HG02588 (cell line): ENCODE measurements at regions not wholly inside any gene's neighbourhood (a gene's known extent, or its start where the extent isn't known, plus 50 kb on each side); places are given as distances from the start of the nearest gene placed in this dataset.
"Not testable (repeated sequence)": the region's sequence is repeated elsewhere in the genome, so short reads cannot be mapped to it uniquely, and the experiment has no call there.

Experiments used
- ATAC-seq: cut with Tn5 transposase; IDR thresholded peaks from one replicate; pipeline ENCODE4 v1.9.1; 2021; ENCODE audit warnings: mild to moderate bottlenecking, moderate library complexity; ENCODE audit not compliant: unreplicated experiment

DNA sequence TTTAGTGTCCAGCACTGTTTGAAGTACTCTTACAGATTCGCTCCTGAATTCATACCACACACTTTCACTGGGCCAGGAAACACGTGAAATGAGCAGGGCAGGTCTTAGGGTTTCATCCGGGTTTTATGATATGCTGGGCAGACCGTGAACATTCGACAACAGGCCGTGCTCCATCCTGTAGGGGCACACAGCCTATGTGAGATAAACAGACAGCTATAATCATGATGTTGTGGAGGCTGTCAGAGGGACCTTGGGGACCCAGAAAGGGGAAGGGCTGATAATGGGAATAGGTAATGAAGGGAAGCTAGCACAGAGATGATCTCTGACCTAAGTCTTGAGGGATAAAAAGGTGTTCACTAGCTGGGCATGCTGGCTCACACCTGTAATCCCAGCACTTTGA, 110.4 kb downstream of the RIN2 start:
- ATAC-seq, result no peak

DNA sequence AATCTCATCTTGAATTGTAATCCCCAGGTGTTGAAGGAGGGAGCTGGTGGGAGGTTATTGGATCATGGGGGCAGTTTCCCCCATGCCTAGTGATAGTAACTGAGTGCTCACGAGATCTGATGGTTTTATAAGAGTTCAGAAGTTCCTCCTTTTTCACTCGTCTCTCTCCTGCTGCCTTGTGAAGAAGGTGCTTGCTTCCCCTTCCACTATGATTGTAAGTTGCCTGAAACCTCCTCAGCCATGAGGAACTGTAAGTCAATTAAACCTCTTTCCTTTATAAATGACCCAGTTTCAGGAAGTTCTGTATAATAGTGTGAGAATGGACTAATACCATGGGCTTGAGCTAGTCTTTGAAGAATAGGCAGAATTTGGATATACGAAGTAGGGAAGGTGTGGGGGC, 113.9 kb downstream of the RIN2 start:
- no peak for ATAC-seq

DNA sequence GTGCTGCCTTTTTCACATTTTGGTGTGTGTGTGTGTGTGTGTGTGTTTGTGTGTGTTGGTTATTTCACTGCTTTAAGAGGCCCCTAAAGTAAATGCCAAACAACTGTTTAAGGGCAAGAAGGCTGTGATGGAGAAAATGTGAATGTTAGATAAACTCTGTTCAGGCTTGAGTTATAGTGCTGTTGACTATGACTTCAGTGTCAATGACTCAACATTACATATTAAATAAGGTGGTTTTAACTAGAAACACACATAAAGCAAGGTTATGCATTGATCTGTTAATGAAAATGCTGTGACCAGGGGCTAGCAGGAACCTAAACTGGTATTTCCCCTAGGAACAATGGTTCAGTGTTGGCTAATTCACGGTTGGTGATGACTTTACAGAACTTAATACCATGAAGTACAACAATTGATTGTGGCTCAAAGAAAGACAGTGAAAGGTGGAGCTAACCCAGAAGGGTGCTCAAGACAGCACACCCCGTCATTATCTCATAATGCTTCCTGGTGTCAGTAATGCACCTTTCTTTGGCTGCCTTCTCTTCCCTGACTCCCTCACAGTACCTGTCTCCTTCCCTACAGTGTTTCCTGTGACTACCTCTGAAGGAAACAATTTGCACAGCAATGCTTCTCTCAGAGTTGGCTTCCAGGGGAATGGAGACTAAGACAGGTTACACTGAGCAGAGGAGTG, 116.1 kb downstream of the RIN2 start:
- no peak for ATAC-seq

- ATAC-seq, result no peak
Observed at GRCh38 chr20:19875376-19876221, 117.5 kb downstream of the RIN2 start.

DNA sequence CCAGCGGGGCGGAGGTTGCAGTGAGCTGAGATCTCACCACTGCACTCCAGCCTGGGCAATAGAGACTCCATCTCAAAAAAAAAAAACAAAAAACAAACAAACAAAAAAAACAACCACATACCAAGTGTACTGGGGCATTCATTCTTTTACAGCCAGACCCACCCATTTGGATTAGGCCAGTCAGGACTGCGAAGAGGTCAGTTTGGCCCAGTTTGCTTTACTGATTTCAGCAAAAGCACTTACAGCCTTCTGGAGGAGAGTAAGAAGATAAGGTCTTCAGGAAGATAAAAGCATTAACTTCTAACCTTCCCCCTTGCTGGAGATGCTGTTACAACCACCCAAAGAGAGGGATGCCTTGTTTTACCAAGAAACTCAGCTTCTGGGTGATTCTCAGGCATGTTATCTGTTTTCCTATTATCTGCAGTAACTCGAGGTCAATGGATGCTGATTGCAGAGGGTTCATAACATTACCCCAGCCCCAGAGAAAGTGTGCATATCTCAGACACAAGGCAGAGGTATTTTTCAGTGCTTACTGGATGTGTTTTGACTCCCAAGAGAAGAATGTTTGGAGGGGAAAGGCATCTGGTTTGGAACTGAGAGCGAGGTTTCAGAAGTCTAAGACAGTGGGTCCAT, 118.9 kb downstream of the RIN2 start:
- ATAC-seq, result no peak

- ATAC-seq, result not testable (repeated sequence)
Observed at GRCh38 chr20:19879874-19880255, 121.8 kb downstream of the RIN2 start.

DNA sequence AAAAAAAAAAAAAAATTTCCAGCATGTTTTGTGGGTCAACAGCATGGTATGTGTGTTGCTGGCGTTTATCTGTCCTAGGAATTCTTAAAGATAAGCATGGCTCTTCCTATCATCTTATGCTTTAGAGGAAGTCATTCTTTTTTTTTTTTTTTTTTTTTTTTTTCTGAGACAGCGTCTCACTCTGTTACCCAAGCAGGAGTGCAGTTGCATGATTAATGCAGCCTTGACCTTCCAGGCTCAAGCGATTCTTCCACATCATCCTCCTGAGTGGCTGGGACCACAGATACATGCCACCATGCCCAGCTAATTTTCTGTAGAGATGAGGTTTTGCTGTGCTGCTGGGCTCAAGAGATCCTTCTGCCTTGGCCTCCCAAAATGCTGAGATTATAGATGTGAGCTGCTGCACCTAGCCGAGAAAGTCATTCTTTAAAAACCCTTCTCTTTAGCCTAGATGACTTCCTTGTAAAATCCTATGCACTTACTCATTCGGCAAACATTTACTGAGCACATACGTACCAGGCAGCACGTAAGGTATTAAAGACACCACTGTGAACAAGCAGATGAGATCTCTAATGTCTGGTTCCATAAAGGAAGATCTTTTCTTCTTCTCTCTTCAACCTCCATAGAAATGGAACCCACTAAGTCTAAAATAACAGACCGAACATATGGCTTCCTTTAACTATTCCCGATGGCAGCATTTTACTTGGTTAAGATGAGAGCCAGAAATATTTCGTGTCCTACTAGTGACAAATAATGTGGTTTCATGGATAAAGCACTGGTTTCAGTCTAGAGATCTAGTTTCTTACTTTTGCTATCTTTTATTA, 122.4 kb downstream of the RIN2 start:
- no peak for ATAC-seq

DNA sequence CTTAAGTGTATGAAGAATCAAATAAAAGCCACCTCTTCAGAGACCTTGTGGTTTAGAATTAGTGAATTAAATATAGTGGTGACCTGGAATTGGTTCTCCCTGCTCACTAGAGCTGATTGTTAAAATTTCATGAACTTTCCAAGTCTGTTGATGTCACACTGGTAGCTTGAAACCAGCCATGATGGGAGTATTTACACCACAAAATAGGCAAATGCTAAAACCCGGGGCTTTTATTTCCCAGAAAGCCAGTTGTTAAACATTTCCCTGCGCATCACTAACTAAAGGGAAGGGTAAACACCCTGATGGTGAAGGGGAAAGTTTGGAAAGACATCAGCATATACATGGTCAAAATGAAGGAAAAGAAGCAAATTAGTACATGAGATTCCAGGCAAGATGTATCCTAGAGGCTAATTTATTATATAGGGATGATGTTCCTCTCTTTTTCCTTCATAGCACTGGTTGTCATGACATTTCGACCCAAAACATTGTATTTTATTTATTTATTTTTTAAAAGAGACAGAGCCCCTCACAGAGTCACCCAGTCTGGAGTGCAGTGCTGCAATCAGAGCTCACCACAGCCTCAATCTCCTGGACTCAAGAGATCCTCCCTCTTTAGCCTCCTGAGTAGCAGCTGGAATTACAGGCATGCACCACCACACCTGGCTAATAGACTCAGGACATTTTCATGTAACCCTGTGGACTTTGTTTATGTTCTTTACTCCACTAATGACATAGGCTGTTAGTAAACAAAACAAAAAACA, 123.2 kb downstream of the RIN2 start:
- ATAC-seq, result no peak

DNA sequence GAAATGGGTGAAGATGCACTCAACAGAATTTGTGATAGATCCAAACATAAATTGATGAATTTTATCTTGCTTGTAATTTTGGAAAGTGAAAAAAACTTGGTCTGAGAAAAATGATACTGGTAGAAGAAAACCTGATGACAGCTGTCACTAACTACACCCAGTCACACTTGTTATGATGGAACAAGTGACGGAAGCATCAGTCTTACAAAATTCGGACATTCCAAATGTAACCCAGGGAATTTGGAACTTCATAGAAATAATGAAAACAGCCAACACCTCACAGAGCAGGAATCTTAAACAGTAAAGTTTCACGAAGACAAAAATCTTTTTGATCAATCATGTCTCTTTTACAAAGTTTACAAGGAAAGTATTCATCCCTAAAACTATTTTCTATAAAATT, 123.9 kb downstream of the RIN2 start:
- no peak for ATAC-seq

DNA sequence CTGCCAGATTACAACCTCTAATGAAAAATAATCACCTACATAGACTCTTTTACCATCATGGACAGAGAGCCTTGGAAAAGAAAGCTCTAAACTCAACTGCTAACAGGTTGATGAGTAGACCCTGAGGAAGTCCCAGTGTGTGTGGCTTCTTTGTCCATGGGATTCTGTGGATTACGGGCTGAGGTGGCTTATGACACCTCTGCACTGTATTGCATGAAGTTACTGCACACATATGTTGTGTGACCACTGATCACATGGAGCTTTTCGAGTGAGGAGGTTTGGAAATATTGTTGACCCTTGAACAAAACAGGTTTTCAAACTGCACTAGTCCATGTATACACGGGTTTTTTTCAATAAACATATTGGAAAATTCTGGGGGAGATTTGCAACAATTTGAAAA, 124.4 kb downstream of the RIN2 start:
- ATAC-seq, result no peak

DNA sequence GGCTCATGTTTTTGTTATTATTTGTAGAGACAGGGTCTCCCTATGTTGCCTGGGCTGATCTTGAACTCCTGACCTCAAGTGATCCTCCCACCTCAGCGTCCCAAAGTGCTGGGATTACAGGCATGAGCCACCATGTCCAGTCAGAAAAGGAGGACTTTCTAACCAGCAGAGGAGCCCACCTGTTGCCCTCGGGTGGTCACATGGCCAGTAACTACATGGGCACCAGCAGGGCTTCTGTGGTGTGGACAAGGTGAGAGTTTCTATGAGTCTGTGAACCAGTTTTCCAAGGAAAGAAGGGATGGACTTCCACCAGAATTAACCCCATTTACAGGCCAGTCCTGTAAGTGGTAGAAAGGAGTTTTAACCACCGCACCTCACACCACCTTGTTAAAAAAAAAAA, 125.4 kb downstream of the RIN2 start:
- no peak for ATAC-seq

DNA sequence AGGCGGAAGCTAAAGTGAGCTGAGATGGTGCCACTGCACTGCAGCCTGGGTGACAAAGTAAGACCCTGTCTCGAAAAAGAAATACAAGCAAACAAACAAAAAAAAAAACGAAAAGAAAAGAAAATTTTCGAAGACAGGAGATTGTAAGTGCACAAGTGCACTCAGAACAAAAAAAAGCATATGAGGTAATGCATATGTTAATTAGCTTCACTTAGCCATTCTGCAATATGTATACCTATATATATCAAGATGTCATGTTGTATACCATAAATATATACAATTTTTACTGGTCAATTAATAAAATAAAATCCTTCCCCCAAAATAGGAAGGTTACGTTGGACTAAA, 127.5 kb downstream of the RIN2 start:
- no peak for ATAC-seq

DNA sequence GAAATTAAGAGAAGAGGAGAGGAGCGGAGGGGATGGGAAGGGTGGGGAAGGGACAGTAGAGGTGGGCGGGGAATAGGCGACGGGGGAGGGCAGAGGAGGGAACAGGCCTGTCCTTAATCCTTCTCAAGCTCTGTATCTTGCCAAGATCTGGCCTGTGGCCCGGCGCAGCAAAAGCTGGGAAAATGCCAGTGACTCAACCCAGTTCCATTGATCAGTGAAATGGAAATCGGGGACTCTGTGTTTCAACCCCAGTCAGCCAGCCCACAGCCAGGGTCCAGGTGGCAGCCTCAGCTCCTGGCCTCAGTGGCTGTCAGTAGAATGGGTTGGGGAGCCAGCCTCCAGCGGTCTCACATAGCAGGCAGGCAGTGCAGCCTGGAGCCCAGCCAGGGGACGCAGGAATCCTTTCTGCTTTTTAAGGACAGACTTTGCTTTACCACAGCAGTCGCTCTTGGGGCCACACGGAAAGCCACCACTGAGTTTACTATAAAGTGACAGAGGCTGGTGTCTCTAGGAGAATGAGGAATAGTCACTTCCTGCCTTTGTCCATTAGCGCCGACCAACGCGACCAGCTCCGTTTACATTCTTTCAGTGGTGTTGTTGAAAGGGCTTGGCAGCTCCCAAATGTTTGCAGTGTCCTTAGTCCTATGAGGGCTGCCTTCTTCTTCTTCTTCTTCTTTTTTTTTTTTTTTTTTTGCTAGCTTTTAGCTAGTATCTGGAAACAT, 128.0 kb downstream of the RIN2 start:
- ATAC-seq, result no peak

- ATAC-seq, result no peak
Observed at GRCh38 chr20:19886661-19887288, 128.7 kb downstream of the RIN2 start.

GRCh38 chr20:19887556-19888268, 129.4 kb upstream of the NAA20 start:
- ATAC-seq, result no peak

GRCh38 chr20:19888269-19888671, 128.9 kb upstream of the NAA20 start:
- no peak for ATAC-seq

GRCh38 chr20:19889011-19889953, 127.9 kb upstream of the NAA20 start:
- ATAC-seq, result no peak
